ENCODE measurements at regions not wholly inside any gene's neighbourhood (a gene's known extent, or its start where the extent isn't known, plus 50 kb on each side); places are given as distances from the start of the nearest gene placed in this dataset.

GRCh38 chr16:66266436-66267291 is 99.8 kb upstream of the CDH5 start:
- H3K4me3 ChIP-seq (ENCODE audit: low read depth, low read length) = no peak overlapping the region
- TF ChIP-seq CTCF (IDR thresholded peaks at IDR 0.05; ENCODE audit: insufficient read depth, low read length) = peak; percentile 46
- DNase-seq (ENCODE audit: low read depth) = peak; percentile 98

GRCh38 chr16:66265556-66266141 is 100.8 kb upstream of the CDH5 start:
- no peak overlapping the region for H3K4me3 ChIP-seq (ENCODE audit: low read depth, low read length)
- TF ChIP-seq CTCF (IDR thresholded peaks at IDR 0.05; ENCODE audit: insufficient read depth, low read length) = no peak
- no peak for DNase-seq (ENCODE audit: low read depth)

- TF ChIP-seq CTCF (IDR thresholded peaks at IDR 0.05; ENCODE audit: insufficient read depth, low read length) = no peak
- no peak for DNase-seq (ENCODE audit: low read depth)
- no peak overlapping the region for H3K4me3 ChIP-seq (ENCODE audit: low read depth, low read length)
These were observed 101.5 kb upstream of the CDH5 start for GRCh38 chr16:66265048-66265415.

GRCh38 chr16:66264311-66265047 is 102.0 kb upstream of the CDH5 start:
- no peak for TF ChIP-seq CTCF (IDR thresholded peaks at IDR 0.05; ENCODE audit: insufficient read depth, low read length)
- DNase-seq (ENCODE audit: low read depth) = no peak
- H3K4me3 ChIP-seq (ENCODE audit: low read depth, low read length) = no peak overlapping the region

GRCh38 chr16:66263973-66264310 is 102.5 kb upstream of the CDH5 start:
- TF ChIP-seq CTCF (IDR thresholded peaks at IDR 0.05; ENCODE audit: insufficient read depth, low read length) = no peak
- H3K4me3 ChIP-seq (ENCODE audit: low read depth, low read length) = no peak overlapping the region
- no peak for DNase-seq (ENCODE audit: low read depth)

- no peak for TF ChIP-seq CTCF (IDR thresholded peaks at IDR 0.05; ENCODE audit: insufficient read depth, low read length)
- DNase-seq (ENCODE audit: low read depth) = no peak
- no peak overlapping the region for H3K4me3 ChIP-seq (ENCODE audit: low read depth, low read length)
These were observed 103.1 kb upstream of the CDH5 start for GRCh38 chr16:66263168-66263972.

Measured in fibroblast of the aortic adventitia (primary cell).